HepG2 (cell line): ENCODE measurements at regions not wholly inside any gene's neighbourhood (a gene's known extent, or its start where the extent isn't known, plus 50 kb on each side); places are given as distances from the start of the nearest gene placed in this dataset.
A peak's percentile ranks its signal among the peaks of the same experiment; 100 is the strongest.

Experiments
- DZIP1 ChIP-seq: sonication (generic); formaldehyde crosslinking; IDR thresholded peaks from 2 replicates; pipeline ENCODE4 v1.5.0; 2020; ENCODE audit warnings: mild to moderate bottlenecking, missing genetic modification reagents
- HDAC6 ChIP-seq: fragments of 200-600 bp; sonication (generic); IDR thresholded peaks from 2 replicates; pipeline ENCODE4 v1.7.0; 2017; ENCODE audit warnings: mild to moderate bottlenecking, antibody characterized with exemption, low read length, low read depth
- HNRNPL ChIP-seq: fragments of 200-400 bp; formaldehyde crosslinking; IDR thresholded peaks from 2 replicates; pipeline ENCODE4 v1.6.1; 2017; ENCODE audit warnings: mild to moderate bottlenecking, low read depth, low read length
- MAFK ChIP-seq, 2 experiments: IDR thresholded peaks in 1 of 2; conservative IDR thresholded peaks in 1 of 2; 2 replicates each; pipeline ENCODE4 v1.6.1; 2011; ENCODE audit warnings: improper control_type of control experiment in 2 of 2, low read length in 2 of 2
- NCOA1 ChIP-seq: sonication (generic); formaldehyde crosslinking; IDR thresholded peaks from 2 replicates; pipeline ENCODE4 v1.9.0; 2021; ENCODE audit warnings: missing genetic modification reagents
- NFAT5 ChIP-seq: sonication (generic); formaldehyde crosslinking; IDR thresholded peaks from 2 replicates; pipeline ENCODE4 v1.4.0; 2020; ENCODE audit warnings: missing genetic modification reagents
- ZBTB40 ChIP-seq, 2 experiments: fragments of 450-650 bp in 1 of 2; sonication (generic) in 1 of 2; formaldehyde crosslinking in 1 of 2; IDR thresholded peaks; 2 replicates each; pipeline versions ENCODE4 v1.6.1 to v1.8.0; 2016 to 2022; ENCODE audit warnings: antibody characterized with exemption in 1 of 2, mild to moderate bottlenecking in 1 of 2, missing genetic modification reagents in 1 of 2
- ZNF572 ChIP-seq: sonication (generic); formaldehyde crosslinking; IDR thresholded peaks from 2 replicates; pipeline ENCODE4 v1.5.1; 2020; ENCODE audit warnings: mild to moderate bottlenecking, missing genetic modification reagents

- TF ChIP-seq DZIP1 (CRISPR knock-in tag) (no peak), ZNF572 (CRISPR knock-in tag) (no peak), NFAT5 (CRISPR knock-in tag) (no peak), ZBTB40 (IDR thresholded peaks at IDR 0.05) (no peak), ZBTB40 (CRISPR knock-in tag; IDR thresholded peaks at IDR 0.05) (no peak), MAFK (conservative IDR thresholded peaks at IDR 0.05 in 1 of 2, IDR thresholded peaks at IDR 0.05 in 1 of 2; ENCODE audit: low read length in 2 of 2) (no peak), NCOA1 (CRISPR knock-in tag) (peak; percentile 91; the same call in 1 of the 2 replicates), HNRNPL (no peak), HDAC6 (no peak)
Measured at GRCh38 chr2:84302513-84303412, 156.3 kb downstream of the SUCLG1 start (continued).
